Nephron progenitor cell (in vitro differentiated cells): ENCODE measurements at regions not wholly inside any gene's neighbourhood (a gene's known extent, or its start where the extent isn't known, plus 50 kb on each side); places are given as distances from the start of the nearest gene placed in this dataset.

ENCODE experiments used
- DNase-seq: peaks from one replicate; pipeline ENCODE4 v3.0.0; 2021
- H3K27ac Mint-ChIP-seq: 2 replicates; pipeline ENCODE4 v1.8.0; 2021; ENCODE audit warnings: mild to moderate bottlenecking, moderate library complexity, mixed read lengths
- H3K27me3 Mint-ChIP-seq: 2 replicates; pipeline ENCODE4 v1.8.0; 2021; ENCODE audit warnings: mild to moderate bottlenecking, low read depth, mixed read lengths; ENCODE audit not compliant: poor library complexity
- H3K36me3 Mint-ChIP-seq: 2 replicates; pipeline ENCODE4 v1.8.0; 2021; ENCODE audit warnings: low read depth, mixed read lengths
- H3K4me1 Mint-ChIP-seq: 2 replicates; pipeline ENCODE4 v1.8.0; 2021; ENCODE audit warnings: mixed read lengths
- H3K4me3 Mint-ChIP-seq: 2 replicates; pipeline ENCODE4 v1.8.0; 2021; ENCODE audit warnings: mild to moderate bottlenecking, moderate library complexity, mixed read lengths
- H3K9me3 Mint-ChIP-seq: 2 replicates; pipeline ENCODE4 v1.8.0; 2021; ENCODE audit warnings: mild to moderate bottlenecking, moderate library complexity, mixed read lengths
- CTCF ChIP-seq: fragments of 200-600 bp; sonication (generic); IDR thresholded peaks from 2 replicates; pipeline ENCODE4 v1.5.0; 2021; ENCODE audit warnings: antibody characterized with exemption

GRCh38 chr13:34523406-34523805 lies 418.7 kb upstream of the NBEA start:
- H3K4me1 Mint-ChIP-seq: peaks cover 5% of the 10 kb centered on the region

GRCh38 chr13:34533941-34534340 lies 408.1 kb upstream of the NBEA start:
- no peak overlapping the region for H3K27ac Mint-ChIP-seq
- peaks cover 16% of the 10 kb centered on the region for H3K4me1 Mint-ChIP-seq
- DNase-seq: no peak
- peaks cover 6% of the 10 kb centered on the region for H3K36me3 Mint-ChIP-seq
- H3K4me3 Mint-ChIP-seq: no peak overlapping the region
- peaks cover 43% of the 10 kb centered on the region for H3K9me3 Mint-ChIP-seq
- peaks cover 9% of the 10 kb centered on the region for H3K27me3 Mint-ChIP-seq
- TF ChIP-seq CTCF: no peak

More at GRCh38 chr13:34523406-34523805, 418.7 kb upstream of the NBEA start:
- Mint-ChIP-seq H3K27me3 (peaks cover 5% of the 10 kb centered on the region), H3K36me3 (no peaks in the 10 kb centered on the region), H3K27ac (no peak overlapping the region), H3K9me3 (peaks cover 5% of the 10 kb centered on the region), H3K4me3 (no peak overlapping the region)
- DNase-seq: no peak
- no peak for TF ChIP-seq CTCF

- Mint-ChIP-seq H3K36me3 (peaks cover 13% of the 10 kb centered on the region), H3K9me3 (peaks cover 38% of the 10 kb centered on the region), H3K27ac (no peak overlapping the region), H3K27me3 (peaks cover 11% of the 10 kb centered on the region), H3K4me1 (no peaks in the 10 kb centered on the region), H3K4me3 (no peak overlapping the region)
- no peak for TF ChIP-seq CTCF
- DNase-seq: no peak
Observed at GRCh38 chr13:34542321-34542720, 399.7 kb upstream of the NBEA start.

- no peak overlapping the region for H3K27ac Mint-ChIP-seq
- peaks cover 7% of the 10 kb centered on the region for H3K36me3 Mint-ChIP-seq
- peaks cover 25% of the 10 kb centered on the region for H3K9me3 Mint-ChIP-seq
- H3K4me3 Mint-ChIP-seq: no peak overlapping the region
- no peak for DNase-seq
- H3K27me3 Mint-ChIP-seq: peaks cover 8% of the 10 kb centered on the region
- no peak for TF ChIP-seq CTCF
- H3K4me1 Mint-ChIP-seq: no peaks in the 10 kb centered on the region
Observed at GRCh38 chr13:34543836-34544235, 398.2 kb upstream of the NBEA start.

- no peak for TF ChIP-seq CTCF
- Mint-ChIP-seq H3K4me3 (no peak overlapping the region), H3K27me3 (peaks cover 4% of the 10 kb centered on the region), H3K9me3 (peaks cover 16% of the 10 kb centered on the region), H3K27ac (no peak overlapping the region), H3K4me1 (no peaks in the 10 kb centered on the region), H3K36me3 (no peaks in the 10 kb centered on the region)
- DNase-seq: no peak
Observed at GRCh38 chr13:34545461-34545860, 396.6 kb upstream of the NBEA start.

- Mint-ChIP-seq H3K27me3 (peaks cover 4% of the 10 kb centered on the region), H3K4me3 (no peak overlapping the region), H3K9me3 (peaks cover 12% of the 10 kb centered on the region), H3K27ac (no peak overlapping the region), H3K36me3 (no peaks in the 10 kb centered on the region), H3K4me1 (no peaks in the 10 kb centered on the region)
- no peak for DNase-seq
- TF ChIP-seq CTCF: no peak
Observed at GRCh38 chr13:34546344-34547250, 395.5 kb upstream of the NBEA start.
